ENCODE measurements at regions not wholly inside any gene's neighbourhood (a gene's known extent, or its start where the extent isn't known, plus 50 kb on each side); places are given as distances from the start of the nearest gene placed in this dataset.
A peak's percentile ranks its signal among the peaks of the same experiment; 100 is the strongest.

DNA sequence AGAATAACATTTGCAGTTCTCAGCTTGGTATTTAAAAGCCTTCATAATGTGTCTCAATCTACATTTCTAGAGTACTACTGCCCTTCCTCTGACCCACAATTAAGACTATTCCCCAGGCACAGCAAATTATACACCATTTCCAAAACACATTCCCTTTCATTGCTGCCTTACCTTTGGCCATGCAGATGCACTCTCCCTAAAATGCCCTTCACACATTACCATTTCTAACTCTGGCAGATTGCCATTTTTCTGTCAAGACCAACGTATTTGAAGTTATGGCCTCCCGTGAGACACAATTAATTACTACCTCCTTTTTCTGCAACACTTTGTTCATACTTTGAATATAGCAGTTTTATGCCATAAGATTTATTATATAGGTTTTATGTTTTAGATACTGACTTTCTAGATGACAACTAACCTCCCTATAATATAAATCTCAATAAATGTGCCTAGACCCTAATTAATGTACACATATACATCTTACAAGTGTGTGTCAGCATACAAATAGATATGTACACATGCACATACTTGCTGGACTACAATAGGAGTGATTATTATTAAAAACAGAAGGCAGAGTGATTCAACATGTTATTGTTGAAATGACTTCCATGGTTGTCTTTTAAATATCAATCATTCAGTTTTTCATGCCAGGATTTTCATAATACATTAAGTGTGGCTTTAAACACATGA is 2902.5 kb downstream of the PCDH9 start:
- no peak for DNase-seq (ENCODE audit: low read depth, low spot score)
- ChIA-PET CTCF (no interaction called here), POLR2A (no interaction called here)
- Histone ChIP-seq H3K4me3 (replicated peaks in 1 of 3; ENCODE audit: insufficient read depth in 1 of 3, low read depth in 1 of 3, low read length in 3 of 3) (no peak overlapping the region), H4K20me1 (replicated peaks; ENCODE audit: control insufficient read depth, extremely low read depth, insufficient read depth, low read length) (no peaks in the 10 kb centered on the region), H2AFZ (ENCODE audit: low read depth, low read length) (no peak overlapping the region), H3K9me3 (replicated peaks; ENCODE audit: control insufficient read depth, insufficient read depth, low read length) (no peaks in the 10 kb centered on the region), H3K27me3 (ENCODE audit: control insufficient read depth in 2 of 2, insufficient read depth in 2 of 2, low read length in 2 of 2) (no peaks in the 10 kb centered on the region), H3K27ac (ENCODE audit: insufficient read depth, low read depth, low read length) (no peak overlapping the region), H3K9ac (replicated peaks; ENCODE audit: extremely low read depth, insufficient read depth, low read length) (no peak overlapping the region), H3K36me3 (ENCODE audit: control insufficient read depth in 2 of 2, extremely low read depth in 1 of 2, insufficient read depth in 2 of 2, low read length in 2 of 2) (no peaks in the 10 kb centered on the region), H3K9me1 (replicated peaks; ENCODE audit: control insufficient read depth, extremely low read depth, insufficient read depth, low read length) (no peaks in the 10 kb centered on the region), H3K4me1 (ENCODE audit: control insufficient read depth, extremely low read depth, insufficient read depth, low read length) (no peaks in the 10 kb centered on the region), H3K79me2 (ENCODE audit: control insufficient read depth, insufficient read depth, low read length) (no peaks in the 10 kb centered on the region), H3K4me2 (ENCODE audit: insufficient read depth, low read length) (no peak overlapping the region)
- no peak for TF ChIP-seq POLR2A (IDR thresholded peaks at IDR 0.05; ENCODE audit: low read depth, low read length)
- no peak for TF ChIP-seq EZH2 (IDR thresholded peaks at IDR 0.05; ENCODE audit: borderline replicate concordance, low read depth, low read length, severe bottlenecking)
- TF ChIP-seq GATA2 (IDR thresholded peaks at IDR 0.05; ENCODE audit: insufficient read depth, insufficient read length, low read depth, low read length) = no peak
- no peak for TF ChIP-seq MYC (IDR thresholded peaks at IDR 0.05; ENCODE audit: low read depth, low read length)
- no peak for TF ChIP-seq FOS (IDR thresholded peaks at IDR 0.05; ENCODE audit: borderline replicate concordance, insufficient read depth, low read length)
- no peak for TF ChIP-seq POLR2AphosphoS5 (IDR thresholded peaks at IDR 0.05; ENCODE audit: insufficient read depth, low read depth, low read length)
- no TSS peak for BruUV-seq (replicated peaks)
- intact Hi-C loops (cut with micrococcal nuclease) (no loop called here), dilution Hi-C loops (cut with MboI; ENCODE audit: extremely low pct_ligation_motif_present, low sequenced_read_pairs) (no loop called here)
- FAIRE-seq = no peak

DNA sequence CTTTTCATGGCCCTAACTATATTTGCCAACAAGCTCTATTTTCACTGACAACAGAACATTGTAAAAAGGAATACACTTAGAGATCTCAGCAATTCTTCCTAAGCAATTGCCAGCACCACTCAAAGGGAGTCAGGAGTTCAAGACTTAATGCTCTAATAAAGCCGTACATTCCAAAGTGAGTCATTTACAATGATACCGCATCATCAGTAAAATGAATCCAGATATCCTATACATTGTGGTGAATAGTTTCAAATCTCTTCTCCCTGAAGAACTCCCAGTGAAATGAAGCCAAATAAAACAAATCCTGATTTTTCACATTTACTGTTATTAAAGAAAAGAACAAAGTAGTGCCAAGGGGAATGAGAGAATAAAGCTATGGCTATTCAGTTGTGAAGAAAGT is 2898.7 kb upstream of the PCDH20 start:
- no peaks in the 10 kb centered on the region for H3K36me3 ChIP-seq (ENCODE audit: control insufficient read depth in 2 of 2, extremely low read depth in 1 of 2, insufficient read depth in 2 of 2, low read length in 2 of 2)
- dilution Hi-C loops (cut with MboI; ENCODE audit: extremely low pct_ligation_motif_present, low sequenced_read_pairs) (no loop called here), intact Hi-C loops (cut with micrococcal nuclease) (no loop called here)
- no peak overlapping the region for H3K9ac ChIP-seq (replicated peaks; ENCODE audit: extremely low read depth, insufficient read depth, low read length)
- ChIA-PET CTCF (no interaction called here), POLR2A (no interaction called here)
- H2AFZ ChIP-seq (ENCODE audit: low read depth, low read length) = peak overlapping the region; percentile 48
- H3K9me3 ChIP-seq (replicated peaks; ENCODE audit: control insufficient read depth, insufficient read depth, low read length) = no peaks in the 10 kb centered on the region
- no peaks in the 10 kb centered on the region for H3K9me1 ChIP-seq (replicated peaks; ENCODE audit: control insufficient read depth, extremely low read depth, insufficient read depth, low read length)
- no peak overlapping the region for H3K4me2 ChIP-seq (ENCODE audit: insufficient read depth, low read length)
- TF ChIP-seq POLR2AphosphoS5 (IDR thresholded peaks at IDR 0.05; ENCODE audit: insufficient read depth, low read depth, low read length) (no peak), FOS (IDR thresholded peaks at IDR 0.05; ENCODE audit: borderline replicate concordance, insufficient read depth, low read length) (no peak), MAX (IDR thresholded peaks at IDR 0.05; ENCODE audit: insufficient read depth, insufficient read length) (no peak), POLR2A (IDR thresholded peaks at IDR 0.05; ENCODE audit: low read depth, low read length) (no peak), MYC (IDR thresholded peaks at IDR 0.05; ENCODE audit: low read depth, low read length) (no peak), JUN (IDR thresholded peaks at IDR 0.05; ENCODE audit: borderline replicate concordance, insufficient read depth, insufficient read length, low read depth) (no peak), EZH2 (IDR thresholded peaks at IDR 0.05; ENCODE audit: borderline replicate concordance, low read depth, low read length, severe bottlenecking) (no peak), CTCF (IDR thresholded peaks at IDR 0.05; ENCODE audit: extremely low read depth in 1 of 2, insufficient read depth in 1 of 2, low read depth in 1 of 2, low read length in 2 of 2) (no peak), GATA2 (IDR thresholded peaks at IDR 0.05; ENCODE audit: insufficient read depth, insufficient read length, low read depth, low read length) (no peak)
- H3K4me3 ChIP-seq (replicated peaks in 1 of 3; ENCODE audit: insufficient read depth in 1 of 3, low read depth in 1 of 3, low read length in 3 of 3) = no peak overlapping the region
- no TSS peak for BruUV-seq (replicated peaks)
- no peaks in the 10 kb centered on the region for H3K4me1 ChIP-seq (ENCODE audit: control insufficient read depth, extremely low read depth, insufficient read depth, low read length)
- no peak overlapping the region for H3K27ac ChIP-seq (ENCODE audit: insufficient read depth, low read depth, low read length)
- H3K27me3 ChIP-seq (ENCODE audit: control insufficient read depth in 2 of 2, insufficient read depth in 2 of 2, low read length in 2 of 2) = no peaks in the 10 kb centered on the region
- no peaks in the 10 kb centered on the region for H3K79me2 ChIP-seq (ENCODE audit: control insufficient read depth, insufficient read depth, low read length)
- FAIRE-seq (no peak), DNase-seq (ENCODE audit: low read depth, low spot score) (no peak)
- H4K20me1 ChIP-seq (replicated peaks; ENCODE audit: control insufficient read depth, extremely low read depth, insufficient read depth, low read length) = no peaks in the 10 kb centered on the region

Data from endothelial cell of umbilical vein (primary cell).